ENCODE measurements at regions not wholly inside any gene's neighbourhood (a gene's known extent, or its start where the extent isn't known, plus 50 kb on each side); places are given as distances from the start of the nearest gene placed in this dataset.

DNA sequence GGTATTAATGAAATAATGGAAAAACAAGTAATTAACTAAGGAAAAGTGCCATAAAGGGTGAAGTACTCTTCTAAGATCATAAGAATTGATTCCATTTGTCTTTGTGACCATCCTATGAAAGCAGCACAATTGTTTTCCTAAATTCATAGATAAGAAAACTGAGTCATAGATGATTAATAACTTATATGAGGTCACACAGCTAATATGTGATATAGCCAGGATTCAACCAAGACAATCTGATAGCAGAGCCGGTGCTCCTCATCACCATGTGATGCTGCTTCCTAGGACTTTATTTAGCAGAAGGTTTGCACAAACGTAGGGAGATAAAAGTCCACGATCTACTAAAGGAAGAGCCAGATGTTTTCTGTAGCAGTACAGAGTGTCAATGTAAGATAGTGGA is 181.5 kb upstream of the SYT1 start:
- Mint-ChIP-seq H3K4me1 (no peaks in the 10 kb centered on the region), H3K27me3 (ENCODE audit: low read depth) (no peaks in the 10 kb centered on the region), H3K27ac (no peak overlapping the region), H3K9me3 (peaks cover 3% of the 10 kb centered on the region), H3K4me3 (no peak overlapping the region), H3K36me3 (no peaks in the 10 kb centered on the region)
- TF ChIP-seq, protein P1, sequence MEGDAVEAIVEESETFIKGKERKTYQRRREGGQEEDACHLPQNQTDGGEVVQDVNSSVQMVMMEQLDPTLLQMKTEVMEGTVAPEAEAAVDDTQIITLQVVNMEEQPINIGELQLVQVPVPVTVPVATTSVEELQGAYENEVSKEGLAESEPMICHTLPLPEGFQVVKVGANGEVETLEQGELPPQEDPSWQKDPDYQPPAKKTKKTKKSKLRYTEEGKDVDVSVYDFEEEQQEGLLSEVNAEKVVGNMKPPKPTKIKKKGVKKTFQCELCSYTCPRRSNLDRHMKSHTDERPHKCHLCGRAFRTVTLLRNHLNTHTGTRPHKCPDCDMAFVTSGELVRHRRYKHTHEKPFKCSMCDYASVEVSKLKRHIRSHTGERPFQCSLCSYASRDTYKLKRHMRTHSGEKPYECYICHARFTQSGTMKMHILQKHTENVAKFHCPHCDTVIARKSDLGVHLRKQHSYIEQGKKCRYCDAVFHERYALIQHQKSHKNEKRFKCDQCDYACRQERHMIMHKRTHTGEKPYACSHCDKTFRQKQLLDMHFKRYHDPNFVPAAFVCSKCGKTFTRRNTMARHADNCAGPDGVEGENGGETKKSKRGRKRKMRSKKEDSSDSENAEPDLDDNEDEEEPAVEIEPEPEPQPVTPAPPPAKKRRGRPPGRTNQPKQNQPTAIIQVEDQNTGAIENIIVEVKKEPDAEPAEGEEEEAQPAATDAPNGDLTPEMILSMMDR (IDR thresholded peaks at IDR 0.05; ENCODE audit: unreplicated experiment) = no peak
- DNase-seq (ENCODE audit: low spot score in 2 of 2, unreplicated experiment in 2 of 2) = no peak

DNA sequence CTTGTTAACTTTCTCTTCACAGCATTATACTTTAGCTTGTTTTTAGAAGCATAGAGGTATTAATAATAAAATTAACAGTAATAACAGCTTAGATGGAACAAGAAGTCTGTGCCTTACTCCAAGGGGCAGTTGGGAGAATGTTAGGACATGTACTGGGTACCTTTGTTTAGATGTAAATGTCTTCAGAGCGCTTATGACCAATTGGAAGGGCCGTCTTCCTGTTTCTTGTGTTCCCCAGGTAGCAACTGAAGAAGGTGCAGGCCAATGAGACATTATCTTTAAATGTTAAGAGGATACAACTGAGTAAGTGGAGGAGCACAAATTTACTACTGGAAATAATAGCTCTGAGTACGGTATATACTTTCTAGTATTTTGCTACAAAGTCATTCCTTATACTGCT is 180.9 kb upstream of the SYT1 start:
- no peak for DNase-seq (ENCODE audit: low spot score in 2 of 2, unreplicated experiment in 2 of 2)
- TF ChIP-seq, protein P1 (IDR thresholded peaks at IDR 0.05; ENCODE audit: unreplicated experiment) = no peak
- no peaks in the 10 kb centered on the region for H3K36me3 Mint-ChIP-seq
- peaks cover 3% of the 10 kb centered on the region for H3K9me3 Mint-ChIP-seq
- H3K4me1 Mint-ChIP-seq = no peaks in the 10 kb centered on the region
- no peak overlapping the region for H3K27ac Mint-ChIP-seq
- H3K4me3 Mint-ChIP-seq = no peak overlapping the region
- H3K27me3 Mint-ChIP-seq (ENCODE audit: low read depth) = no peaks in the 10 kb centered on the region

- no peak overlapping the region for H3K27ac Mint-ChIP-seq
- no peaks in the 10 kb centered on the region for H3K27me3 Mint-ChIP-seq (ENCODE audit: low read depth)
- no peaks in the 10 kb centered on the region for H3K4me1 Mint-ChIP-seq
- peaks cover 3% of the 10 kb centered on the region for H3K9me3 Mint-ChIP-seq
- TF ChIP-seq, protein P1 (IDR thresholded peaks at IDR 0.05; ENCODE audit: unreplicated experiment) = no peak
- no peaks in the 10 kb centered on the region for H3K36me3 Mint-ChIP-seq
- no peak overlapping the region for H3K4me3 Mint-ChIP-seq
- DNase-seq (ENCODE audit: low spot score in 2 of 2, unreplicated experiment in 2 of 2) = no peak
Measured at GRCh38 chr12:78684419-78684818, 180.2 kb upstream of the SYT1 start.

DNA sequence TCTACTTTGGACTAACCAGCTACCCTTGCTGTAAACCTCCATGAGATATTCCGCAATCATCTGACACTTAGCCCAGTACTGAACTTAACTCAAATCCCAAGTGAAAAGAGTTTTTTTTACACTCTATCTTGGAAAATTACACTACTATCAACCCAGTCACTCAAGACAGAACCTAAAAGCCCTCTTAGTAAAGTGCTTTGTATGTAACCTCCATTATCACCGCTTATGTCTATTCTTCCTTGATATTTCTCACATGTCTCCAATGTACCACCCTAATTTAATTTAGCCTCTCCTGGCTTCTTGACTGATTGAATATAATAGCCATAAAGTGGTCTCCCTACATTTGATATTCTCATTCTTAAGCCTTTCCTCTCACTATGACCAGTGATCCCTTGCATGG is 168.8 kb upstream of the SYT1 start:
- Mint-ChIP-seq H3K4me3 (no peak overlapping the region), H3K27ac (no peak overlapping the region), H3K36me3 (no peaks in the 10 kb centered on the region), H3K9me3 (peaks cover 11% of the 10 kb centered on the region), H3K4me1 (no peaks in the 10 kb centered on the region), H3K27me3 (ENCODE audit: low read depth) (no peaks in the 10 kb centered on the region)
- DNase-seq (ENCODE audit: low spot score in 2 of 2, unreplicated experiment in 2 of 2) = no peak
- TF ChIP-seq, protein P1 (IDR thresholded peaks at IDR 0.05; ENCODE audit: unreplicated experiment) = no peak

GRCh38 chr12:78696267-78696666 is 168.3 kb upstream of the SYT1 start:
- TF ChIP-seq, protein P1 (IDR thresholded peaks at IDR 0.05; ENCODE audit: unreplicated experiment) = no peak
- Mint-ChIP-seq H3K27me3 (ENCODE audit: low read depth) (no peaks in the 10 kb centered on the region), H3K27ac (no peak overlapping the region), H3K9me3 (peaks cover 11% of the 10 kb centered on the region), H3K36me3 (no peaks in the 10 kb centered on the region), H3K4me3 (no peak overlapping the region), H3K4me1 (no peaks in the 10 kb centered on the region)
- no peak for DNase-seq (ENCODE audit: low spot score in 2 of 2, unreplicated experiment in 2 of 2)

GRCh38 chr12:78697817-78698415 is 166.7 kb upstream of the SYT1 start:
- H3K27me3 Mint-ChIP-seq (ENCODE audit: low read depth) = no peaks in the 10 kb centered on the region
- H3K4me3 Mint-ChIP-seq = no peak overlapping the region
- no peaks in the 10 kb centered on the region for H3K36me3 Mint-ChIP-seq
- TF ChIP-seq, protein P1 (IDR thresholded peaks at IDR 0.05; ENCODE audit: unreplicated experiment) = no peak
- no peak for DNase-seq (ENCODE audit: low spot score in 2 of 2, unreplicated experiment in 2 of 2)
- no peak overlapping the region for H3K27ac Mint-ChIP-seq
- H3K9me3 Mint-ChIP-seq = peaks cover 15% of the 10 kb centered on the region
- no peaks in the 10 kb centered on the region for H3K4me1 Mint-ChIP-seq
